K562 (cell line): ENCODE measurements at regions not wholly inside any gene's neighbourhood (a gene's known extent, or its start where the extent isn't known, plus 50 kb on each side); places are given as distances from the start of the nearest gene placed in this dataset.

ENCODE experiments used
- ATAC-seq: fragments of 200-7000 bp; cut with Tn5 transposase; 3 replicates; pipeline ENCODE4 v1.9.1; 2020; ENCODE audit warnings: moderate library complexity
- BruUV-seq: library from RNA; stranded (reverse); fragments of 400-500 nt; replicated peaks from 2 replicates; lab custom pipeline; 2021; lab: Mats Ljungman, UMichigan
- CTCF ChIA-PET: fragments of 300-600 bp; formaldehyde crosslinking; extraction: SDS; loops from one replicate; lab custom pipeline; 2021; ENCODE audit warnings: low intra/inter-chr PET ratio; lab: Yijun Ruan, JAX
- POLR2A ChIA-PET: fragments of 300-600, 350-650 bp; sonication (Branson Sonifier 250); formaldehyde crosslinking; extraction: SDS; loops from one replicate; lab custom pipeline; 2021; ENCODE audit warnings: antibody characterized with exemption, inconsistent platforms; lab: Yijun Ruan, JAX
- DNase-seq, 4 experiments: peaks; one replicate each; pipeline versions ENCODE4 v3.0.0 to v3.0.0-alpha.2; 2011 to 2018; ENCODE audit warnings: low spot score in 3 of 4, mixed read lengths in 3 of 4; ENCODE audit errors: extremely low read depth in 1 of 4
- FAIRE-seq: peaks from 2 replicates; lab custom pipeline; 2011; peaks lifted over from hg19 to GRCh38; lab: Jason Lieb, UNC
- H2AFZ ChIP-seq: 2 replicates; pipeline ENCODE4 v1.6.0; 2011; ENCODE audit warnings: low read depth, low read length, control low read depth, inconsistent platforms
- H3K27ac ChIP-seq: fragments of 200-600 bp; 3 replicates; pipeline ENCODE4 v1.8.0; 2011; ENCODE audit warnings: low read depth, mild to moderate bottlenecking, control low read depth, inconsistent platforms, low read length, moderate library complexity, mixed read lengths; ENCODE audit errors: extremely low read depth
- H3K27me3 ChIP-seq, 2 experiments: fragments of 300-600 bp in 1 of 2; 2 replicates in 1 of 2; 3 replicates in 1 of 2; pipeline versions ENCODE4 v1.6.0 to v1.8.0; 2011; ENCODE audit warnings: inconsistent platforms in 2 of 2, low read length in 2 of 2, mild to moderate bottlenecking in 1 of 2, mixed read lengths in 1 of 2, moderate library complexity in 1 of 2; ENCODE audit not compliant: control insufficient read depth in 2 of 2, insufficient read depth in 2 of 2
- H3K36me3 ChIP-seq: fragments of 300-600 bp; 3 replicates; pipeline ENCODE4 v1.8.0; 2011; ENCODE audit warnings: mild to moderate bottlenecking, low read length, inconsistent platforms; ENCODE audit not compliant: control insufficient read depth, insufficient read depth
- H3K4me1 ChIP-seq, 2 experiments: fragments of 200-600 bp in 1 of 2; replicated peaks in 1 of 2; 2 replicates in 1 of 2; 3 replicates in 1 of 2; pipeline versions ENCODE4 v1.5.1 to v1.8.0; 2011; ENCODE audit warnings: inconsistent platforms in 2 of 2, low read length in 2 of 2, mild to moderate bottlenecking in 1 of 2, mixed read lengths in 1 of 2, moderate library complexity in 1 of 2; ENCODE audit not compliant: control insufficient read depth in 2 of 2, insufficient read depth in 2 of 2
- H3K4me2 ChIP-seq: 2 replicates; pipeline ENCODE4 v1.6.1; 2011; ENCODE audit warnings: low read length, control low read depth, inconsistent platforms, mixed read lengths; ENCODE audit not compliant: insufficient read depth
- H3K4me3 ChIP-seq: fragments of 200-600 bp; sonication (generic), shearing (Covaris generic); 2 replicates; pipeline ENCODE4 v1.5.1; 2016; ENCODE audit warnings: control low read depth, inconsistent platforms
- H3K79me2 ChIP-seq: fragments of 200-600 bp; 3 replicates; pipeline ENCODE4 v1.8.0; 2011; ENCODE audit warnings: low read length, inconsistent platforms; ENCODE audit not compliant: control insufficient read depth, insufficient read depth
- H3K9ac ChIP-seq, 2 experiments: 2 replicates each; pipeline versions ENCODE4 v1.6.0 to v1.6.1; 2011; ENCODE audit warnings: low read depth in 2 of 2, low read length in 2 of 2, control low read depth in 1 of 2, inconsistent platforms in 1 of 2, mild to moderate bottlenecking in 1 of 2, mixed read lengths in 1 of 2; ENCODE audit not compliant: insufficient read depth in 1 of 2
- H3K9me1 ChIP-seq: one replicate; pipeline ENCODE4 v1.6.0; 2011; ENCODE audit warnings: inconsistent platforms, mild to moderate bottlenecking, low read length, moderate library complexity; ENCODE audit not compliant: control insufficient read depth, insufficient read depth
- H3K9me3 ChIP-seq: replicated peaks from 2 replicates; pipeline ENCODE4 v1.5.1; 2011; ENCODE audit warnings: low read depth, low read length, inconsistent platforms; ENCODE audit not compliant: control insufficient read depth, insufficient read depth
- H4K20me1 ChIP-seq: replicated peaks from 2 replicates; pipeline ENCODE4 v1.6.1; 2011; ENCODE audit warnings: low read length, inconsistent platforms, mixed read lengths; ENCODE audit not compliant: control insufficient read depth, insufficient read depth
- DNMT1 ChIP-seq: fragments of 450-650 bp; IDR thresholded peaks from 2 replicates; pipeline ENCODE4 v1.6.1; 2016; ENCODE audit warnings: antibody characterized with exemption, mild to moderate bottlenecking
- ETS2 ChIP-seq: IDR thresholded peaks from 2 replicates; pipeline ENCODE4 v1.6.1; 2016; ENCODE audit warnings: borderline replicate concordance, missing genetic modification characterization, mild to moderate bottlenecking, moderate library complexity, missing compliant biosample characterization; ENCODE audit not compliant: poor library complexity, severe bottlenecking
- MAFK ChIP-seq: IDR thresholded peaks from 2 replicates; pipeline ENCODE4 v1.6.1; 2011; ENCODE audit warnings: low read length, improper control_type of control experiment
- NR2F6 ChIP-seq: fragments of 450-650 bp; formaldehyde crosslinking; IDR thresholded peaks from 2 replicates; pipeline ENCODE4 v1.4.0; 2020; ENCODE audit warnings: mild to moderate bottlenecking
- SRSF9 ChIP-seq: fragments of 200-400 bp; formaldehyde crosslinking; IDR thresholded peaks from 2 replicates; pipeline ENCODE4 v1.6.1; 2017; ENCODE audit warnings: low read depth, low read length, borderline replicate concordance
- WGBS: fragments of 100-300 bp; shearing (Covaris generic); methylation state at CpG from one replicate; pipeline ENCODE4 v1.1.6; 2016; ENCODE audit warnings: low coverage, mixed read lengths; ENCODE audit not compliant: insufficient coverage; ENCODE audit errors: missing lambda C conversion rate; 5-methylcytosine and 5-hydroxymethylcytosine counted together
- in situ Hi-C: fragments of 300-500 bp; cut with MboI; formaldehyde crosslinking; loops from 4 replicates; pipeline ENCODE4 v1.15.0; 2018; ENCODE audit warnings: inconsistent platforms, mixed read lengths
- intact Hi-C: fragments of 100-400 bp; cut with micrococcal nuclease; formaldehyde crosslinking; loops from 2 replicates; pipeline ENCODE4 v1.14.2; 2022
- TF ChIP-seq, protein P1 (sequence below): fragments of 450-650 bp; IDR thresholded peaks from 2 replicates; pipeline ENCODE4 v1.6.1; 2018; ENCODE audit not compliant: partially characterized antibody

DNA sequence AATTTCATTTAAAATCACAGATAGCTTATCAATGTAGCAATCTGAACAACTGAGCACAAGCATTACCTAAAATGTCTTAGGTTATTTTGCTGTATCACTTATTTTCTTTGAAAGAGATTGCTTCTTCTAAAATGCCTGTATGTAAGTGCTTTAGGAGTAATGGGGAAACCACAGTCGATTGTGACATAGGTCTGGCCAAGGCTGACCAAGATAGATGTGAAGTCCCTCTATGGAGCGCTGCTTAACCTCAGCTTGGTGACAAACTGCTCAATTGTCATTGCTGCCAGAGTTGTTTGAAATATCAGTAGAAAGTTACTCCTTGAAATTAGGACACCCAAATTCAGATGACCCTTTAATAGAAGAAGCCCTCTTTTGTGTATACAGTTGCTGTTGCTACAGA is 401.9 kb upstream of the NDST4 start:
- Histone ChIP-seq H3K4me1 (no peaks in the 10 kb centered on the region), H2AFZ (no peak overlapping the region), H3K79me2 (no peaks in the 10 kb centered on the region), H3K27me3 (no peaks in the 10 kb centered on the region), H3K9ac (no peak overlapping the region), H4K20me1 (no peaks in the 10 kb centered on the region), H3K9me3 (0 out of 2 replicates have a peak, but pooled peaks cover 2% of the 10 kb centered on the region), H3K27ac (no peak overlapping the region), H3K9me1 (no peaks in the 10 kb centered on the region), H3K4me2 (no peak overlapping the region), H3K36me3 (no peaks in the 10 kb centered on the region), H3K4me3 (no peak overlapping the region)
- POLR2A ChIA-PET = no interaction called here
- DNase-seq (no peak), ATAC-seq (no peak), FAIRE-seq (no peak)
- CTCF ChIA-PET = no interaction called here
- BruUV-seq = no TSS peak
- in situ Hi-C loops (no loop called here), intact Hi-C loops (no loop called here)
- WGBS = 3% methylated on average over 2 of the region's 2 CpGs
- TF ChIP-seq ETS2 (tag) (no peak), NR2F6 (CRISPR knock-in tag) (no peak), SRSF9 (no peak)

GRCh38 chr4:115514675-115515074 is 401.3 kb upstream of the NDST4 start:
- FAIRE-seq (no peak), DNase-seq (no peak), ATAC-seq (no peak)
- Histone ChIP-seq H3K4me1 (no peaks in the 10 kb centered on the region), H3K4me2 (no peak overlapping the region), H3K9me1 (no peaks in the 10 kb centered on the region), H2AFZ (no peak overlapping the region), H3K9ac (no peak overlapping the region), H3K27ac (no peak overlapping the region), H4K20me1 (no peaks in the 10 kb centered on the region), H3K9me3 (0 out of 2 replicates have a peak, but pooled peaks cover 2% of the 10 kb centered on the region), H3K27me3 (no peaks in the 10 kb centered on the region), H3K4me3 (no peak overlapping the region), H3K36me3 (no peaks in the 10 kb centered on the region), H3K79me2 (no peaks in the 10 kb centered on the region)
- TF ChIP-seq MAFK (no peak), DNMT1 (no peak)
- TF ChIP-seq, protein P1, sequence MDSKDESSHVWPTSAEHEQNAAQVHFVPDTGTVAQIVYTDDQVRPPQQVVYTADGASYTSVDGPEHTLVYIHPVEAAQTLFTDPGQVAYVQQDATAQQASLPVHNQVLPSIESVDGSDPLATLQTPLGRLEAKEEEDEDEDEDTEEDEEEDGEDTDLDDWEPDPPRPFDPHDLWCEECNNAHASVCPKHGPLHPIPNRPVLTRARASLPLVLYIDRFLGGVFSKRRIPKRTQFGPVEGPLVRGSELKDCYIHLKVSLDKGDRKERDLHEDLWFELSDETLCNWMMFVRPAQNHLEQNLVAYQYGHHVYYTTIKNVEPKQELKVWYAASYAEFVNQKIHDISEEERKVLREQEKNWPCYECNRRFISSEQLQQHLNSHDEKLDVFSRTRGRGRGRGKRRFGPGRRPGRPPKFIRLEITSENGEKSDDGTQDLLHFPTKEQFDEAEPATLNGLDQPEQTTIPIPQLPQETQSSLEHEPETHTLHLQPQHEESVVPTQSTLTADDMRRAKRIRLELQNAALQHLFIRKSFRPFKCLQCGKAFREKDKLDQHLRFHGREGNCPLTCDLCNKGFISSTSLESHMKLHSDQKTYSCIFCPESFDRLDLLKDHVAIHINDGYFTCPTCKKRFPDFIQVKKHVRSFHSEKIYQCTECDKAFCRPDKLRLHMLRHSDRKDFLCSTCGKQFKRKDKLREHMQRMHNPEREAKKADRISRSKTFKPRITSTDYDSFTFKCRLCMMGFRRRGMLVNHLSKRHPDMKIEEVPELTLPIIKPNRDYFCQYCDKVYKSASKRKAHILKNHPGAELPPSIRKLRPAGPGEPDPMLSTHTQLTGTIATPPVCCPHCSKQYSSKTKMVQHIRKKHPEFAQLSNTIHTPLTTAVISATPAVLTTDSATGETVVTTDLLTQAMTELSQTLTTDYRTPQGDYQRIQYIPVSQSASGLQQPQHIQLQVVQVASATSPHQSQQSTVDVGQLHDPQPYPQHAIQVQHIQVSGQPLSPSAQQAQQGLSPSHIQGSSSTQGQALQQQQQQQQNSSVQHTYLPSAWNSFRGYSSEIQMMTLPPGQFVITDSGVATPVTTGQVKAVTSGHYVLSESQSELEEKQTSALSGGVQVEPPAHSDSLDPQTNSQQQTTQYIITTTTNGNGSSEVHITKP = no peak
- 0% methylated on average over 1 of the region's 1 CpG for WGBS
- in situ Hi-C loops (no loop called here), intact Hi-C loops (no loop called here)
- ChIA-PET POLR2A (no interaction called here), CTCF (no interaction called here)
- BruUV-seq = no TSS peak
